RCC 7860 (cell line): ENCODE measurements at regions not wholly inside any gene's neighbourhood (a gene's known extent, or its start where the extent isn't known, plus 50 kb on each side); places are given as distances from the start of the nearest gene placed in this dataset.

ENCODE experiments used
- DNase-seq: peaks from one replicate; pipeline ENCODE4 v3.0.0-alpha.2; 2015; ENCODE audit warnings: low spot score
- FAIRE-seq: peaks from 2 replicates; lab custom pipeline; 2012; peaks lifted over from hg19 to GRCh38; lab: Jason Lieb, UNC

GRCh38 chr6:132244744-132245143 is 156.5 kb downstream of the MOXD1 start:
- FAIRE-seq, result no peak
- DNase-seq, result no peak

- DNase-seq, result no peak
- FAIRE-seq, result no peak
Measured at GRCh38 chr6:132236744-132237143, 164.5 kb downstream of the MOXD1 start.

GRCh38 chr6:132236281-132236680 is 165.0 kb downstream of the MOXD1 start:
- FAIRE-seq (no peak), DNase-seq (no peak)

DNA sequence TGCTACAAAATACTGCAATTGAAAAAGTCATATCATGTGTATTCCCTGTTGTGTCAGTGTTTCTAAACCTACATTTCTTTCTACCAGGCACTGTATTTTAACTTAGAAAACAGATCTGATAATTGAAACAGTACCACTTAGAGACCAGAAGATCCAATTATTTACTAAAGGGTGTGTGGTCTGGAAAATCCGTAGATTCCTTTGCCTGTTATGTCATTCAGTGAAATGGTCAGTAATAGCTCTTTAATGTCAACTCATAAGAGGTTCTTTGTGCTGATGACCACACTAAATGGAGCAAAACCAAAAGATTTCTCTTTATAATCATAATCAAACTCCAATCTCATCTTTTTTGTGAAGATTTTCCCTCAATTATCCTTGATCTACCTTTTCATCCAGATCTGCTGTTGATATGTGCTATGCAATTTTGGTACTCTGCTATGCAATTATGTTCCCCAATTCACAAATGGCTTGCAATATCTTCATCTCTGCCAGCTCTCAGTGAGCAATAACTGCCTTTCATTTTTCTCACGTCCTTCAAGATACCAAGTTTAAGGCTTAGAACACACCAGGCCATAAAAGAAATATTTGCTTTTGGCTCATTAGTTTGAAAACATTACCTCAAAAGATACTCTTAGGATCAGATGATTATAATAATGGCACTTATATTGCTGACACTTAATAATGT is 165.5 kb downstream of the MOXD1 start:
- FAIRE-seq (no peak), DNase-seq (no peak)

GRCh38 chr6:132234356-132234755 is 166.9 kb downstream of the MOXD1 start:
- DNase-seq, result no peak
- FAIRE-seq, result no peak

GRCh38 chr6:132231121-132231884 is 170.0 kb downstream of the MOXD1 start:
- DNase-seq (no peak), FAIRE-seq (no peak)

- no peak for DNase-seq
- no peak for FAIRE-seq
Measured at GRCh38 chr6:132228894-132229293, 172.4 kb downstream of the MOXD1 start.

DNA sequence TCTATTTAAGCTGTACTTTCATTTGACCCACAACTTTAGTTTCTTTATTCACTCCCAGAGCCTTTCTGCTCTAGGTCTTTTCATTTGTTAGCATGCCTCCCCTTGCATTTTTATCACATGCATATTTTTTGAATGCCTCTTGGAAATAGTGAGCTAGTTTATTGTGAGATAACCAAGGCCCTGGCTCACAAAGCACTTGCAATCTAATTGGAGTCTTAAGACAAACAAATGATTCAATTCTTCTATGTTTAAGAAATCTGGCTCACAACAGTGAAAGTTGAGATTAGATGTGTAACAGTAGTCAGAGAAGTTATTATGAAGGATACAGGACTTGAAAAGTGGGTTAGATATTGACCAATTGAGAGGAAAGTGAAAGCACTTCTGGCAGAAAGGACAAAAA is 173.4 kb downstream of the MOXD1 start:
- FAIRE-seq (no peak), DNase-seq (no peak)

DNA sequence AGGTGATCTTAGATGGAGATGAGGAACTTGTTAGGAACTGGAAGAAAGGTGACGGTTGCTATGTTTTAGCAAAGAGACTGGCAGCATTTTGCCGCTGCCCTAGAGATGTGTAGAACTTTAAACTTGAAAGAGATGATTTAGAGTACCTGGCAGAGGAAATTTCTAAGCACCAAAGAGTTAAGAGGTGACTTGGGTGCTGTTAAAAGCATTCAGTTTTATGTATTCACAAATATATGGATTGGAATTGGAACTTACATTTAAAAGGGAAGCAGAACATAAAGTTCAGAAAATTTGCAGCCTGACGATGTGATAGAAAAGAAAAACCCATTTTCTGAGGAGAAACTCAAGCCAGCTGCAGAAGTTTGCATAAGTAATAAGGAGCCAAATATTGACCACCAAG is 176.3 kb downstream of the MOXD1 start:
- FAIRE-seq, result no peak
- DNase-seq, result no peak

- FAIRE-seq, result no peak
Measured at GRCh38 chr6:132220800-132221199, 180.5 kb downstream of the MOXD1 start.

DNA sequence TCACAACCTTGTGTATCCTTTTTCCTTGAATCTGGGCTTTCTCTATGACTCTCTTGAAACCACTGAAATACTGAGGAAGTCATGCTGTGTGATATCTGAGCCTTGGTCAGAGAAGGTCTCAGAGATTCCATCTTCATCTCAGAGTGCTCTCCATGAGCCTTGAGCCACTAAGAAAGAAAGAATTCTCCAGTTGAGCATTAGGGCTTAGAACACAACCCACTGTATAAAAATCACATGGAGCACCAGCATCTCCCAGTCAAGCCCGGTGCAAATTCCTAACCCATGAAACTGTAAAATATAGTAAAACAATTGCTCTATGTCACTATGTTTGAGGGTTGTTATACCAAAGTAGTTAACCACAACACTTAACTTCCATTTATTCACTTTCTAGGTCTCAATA is 181.4 kb downstream of the MOXD1 start:
- DNase-seq (no peak), FAIRE-seq (no peak)

More at GRCh38 chr6:132220800-132221199, 180.5 kb downstream of the MOXD1 start:
- no peak for DNase-seq

DNA sequence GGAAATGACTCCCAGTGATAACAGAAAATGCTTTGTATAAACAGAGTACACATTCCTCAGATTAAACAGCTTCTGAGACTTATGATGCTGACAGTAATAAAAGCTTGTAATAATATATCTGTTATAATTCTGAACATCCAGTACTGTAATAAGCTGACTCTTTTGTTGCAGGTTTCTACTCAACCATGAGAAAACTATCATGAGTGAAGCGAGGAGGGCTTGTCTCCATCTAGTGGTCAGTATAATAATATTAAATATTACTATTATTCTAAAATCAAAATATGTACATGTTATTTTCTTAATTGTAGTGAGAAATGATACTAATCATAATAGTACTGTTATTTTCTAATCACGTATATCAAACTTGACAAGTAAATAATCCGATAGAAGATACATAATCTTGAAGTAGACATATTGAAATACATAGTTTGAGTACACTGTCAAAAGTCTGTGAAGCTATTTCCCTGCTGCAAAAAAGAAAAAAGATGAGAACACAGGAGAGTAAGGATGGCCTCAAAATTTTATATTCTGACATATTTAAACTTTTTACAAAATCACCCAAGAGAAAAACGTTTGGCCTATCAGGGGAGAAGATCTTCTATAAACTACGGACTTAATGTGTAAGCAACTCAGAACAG is 183.1 kb downstream of the MOXD1 start:
- peak; percentile 76 for FAIRE-seq
- DNase-seq, result peak; percentile 23

GRCh38 chr6:132215805-132216204 is 185.5 kb downstream of the MOXD1 start:
- DNase-seq (no peak), FAIRE-seq (no peak)

GRCh38 chr6:132214716-132215115 is 186.6 kb downstream of the MOXD1 start:
- no peak for DNase-seq
- FAIRE-seq, result no peak

- FAIRE-seq (no peak), DNase-seq (no peak)
Measured at GRCh38 chr6:132213732-132214131, 187.5 kb downstream of the MOXD1 start.

GRCh38 chr6:132213191-132213590 is 188.1 kb downstream of the MOXD1 start:
- DNase-seq, result no peak
- no peak for FAIRE-seq

GRCh38 chr6:132210886-132211563 is 190.2 kb downstream of the MOXD1 start:
- FAIRE-seq, result no peak
- DNase-seq, result no peak

DNA sequence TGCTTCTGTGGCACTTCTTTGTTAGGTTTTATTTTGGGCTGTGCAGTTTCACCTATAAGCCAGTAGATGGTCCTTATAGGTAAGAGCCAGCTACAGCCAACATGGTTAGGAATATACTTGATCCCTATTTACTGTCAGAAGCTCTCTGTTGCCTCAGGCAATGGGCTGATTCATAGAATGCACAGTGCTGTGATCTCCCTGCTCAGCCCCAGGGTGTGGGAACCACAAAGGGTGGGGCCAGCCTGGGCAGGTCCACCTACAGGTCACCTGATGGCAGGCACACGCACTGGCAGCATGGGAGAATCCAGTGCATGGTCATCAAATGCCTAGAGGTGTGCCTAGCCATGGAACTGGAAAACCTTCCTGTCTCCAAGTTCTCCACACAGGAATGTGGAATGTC is 191.9 kb downstream of the MOXD1 start:
- FAIRE-seq (no peak), DNase-seq (no peak)

DNA sequence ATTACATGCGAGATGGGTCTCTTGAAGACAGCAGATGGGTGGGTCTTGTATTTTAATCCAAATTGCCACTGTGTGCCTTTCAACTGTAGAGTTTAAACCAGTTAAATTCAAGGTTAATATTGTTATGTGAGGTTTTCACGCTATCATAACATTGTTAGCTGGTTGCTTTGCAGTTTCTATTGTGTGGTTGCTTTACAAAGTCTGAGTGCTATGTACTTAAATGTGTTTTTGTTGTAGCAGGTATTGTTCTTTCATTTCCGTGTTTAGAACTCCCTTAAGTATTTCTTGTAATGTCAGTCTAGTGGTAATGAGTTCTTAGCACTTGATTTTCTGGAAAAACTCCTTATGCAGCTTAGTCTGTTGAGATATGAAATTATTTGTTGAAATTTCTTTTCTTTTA is 193.3 kb downstream of the MOXD1 start:
- FAIRE-seq (no peak), DNase-seq (no peak)

- peak; percentile 4 for FAIRE-seq
- DNase-seq, result peak; percentile 55
Measured at GRCh38 chr6:132205946-132206345, 195.3 kb downstream of the MOXD1 start.

DNA sequence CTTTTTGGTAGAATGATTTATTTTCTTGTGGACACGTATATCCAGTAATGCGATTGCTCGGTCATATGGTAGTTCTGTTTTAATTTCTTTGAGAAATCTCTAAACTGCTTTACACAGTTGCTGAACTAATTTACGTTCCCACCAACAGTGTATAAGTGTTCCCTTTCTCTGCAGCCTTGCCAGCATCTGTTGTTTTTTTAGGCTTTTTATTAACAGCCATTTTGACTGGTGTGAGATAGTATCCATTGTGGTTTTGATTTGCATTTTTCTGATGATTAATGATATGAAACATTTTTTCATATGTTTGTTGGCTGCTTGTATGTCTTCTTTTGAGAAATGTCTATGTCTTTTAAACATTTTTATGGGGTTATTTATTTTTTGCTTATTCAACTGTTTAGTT is 196.7 kb downstream of the MOXD1 start:
- no peak for DNase-seq
- FAIRE-seq, result no peak
